IPS DF 4.7 (cell line): ENCODE measurements at regions not wholly inside any gene's neighbourhood (a gene's known extent, or its start where the extent isn't known, plus 50 kb on each side); places are given as distances from the start of the nearest gene placed in this dataset.

ENCODE experiments used
- DNase-seq: peaks from one replicate; pipeline ENCODE4 v3.0.0-alpha.2; 2013; ENCODE audit warnings: low spot score; ENCODE audit errors: extremely low read depth

DNA sequence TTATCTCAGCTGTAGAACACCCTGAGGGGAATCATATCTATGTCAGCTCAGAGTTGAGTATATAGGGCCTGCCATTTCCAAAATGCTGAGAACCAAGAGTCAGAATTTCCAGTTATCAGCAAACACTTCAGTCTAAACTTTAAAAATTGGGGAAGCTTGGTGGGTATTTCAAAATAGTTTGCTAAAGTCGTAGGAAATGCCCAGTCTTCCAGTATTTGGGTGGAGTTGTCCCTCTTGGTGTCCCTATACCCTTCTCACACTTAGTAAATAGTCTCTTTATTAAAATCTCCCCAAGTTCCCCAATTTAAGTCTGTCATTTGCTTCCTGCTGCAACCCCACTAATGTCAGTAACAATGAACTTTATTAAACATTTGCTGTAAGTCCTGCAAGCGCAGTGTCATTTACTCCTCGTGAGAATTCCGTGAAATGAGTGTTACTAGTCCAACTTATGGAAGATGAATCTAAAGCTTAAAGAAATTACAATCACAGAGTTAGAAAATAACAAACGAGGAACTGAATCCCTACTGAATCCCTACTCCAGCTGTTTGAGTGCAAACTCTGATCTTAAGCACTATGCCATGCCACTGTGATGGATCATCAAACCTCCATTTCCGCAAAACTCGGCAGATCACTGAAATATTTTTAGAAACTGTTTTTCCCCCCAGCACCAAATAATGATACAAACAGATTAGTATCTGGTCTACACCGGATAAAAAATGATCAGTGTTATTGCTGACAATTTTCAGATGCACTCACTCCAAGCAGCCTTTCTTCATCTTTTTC is 341.7 kb upstream of the PROK2 start:
- DNase-seq = no peak

- DNase-seq = no peak
These were observed 339.0 kb upstream of the PROK2 start for GRCh38 chr3:72123908-72124441.

DNA sequence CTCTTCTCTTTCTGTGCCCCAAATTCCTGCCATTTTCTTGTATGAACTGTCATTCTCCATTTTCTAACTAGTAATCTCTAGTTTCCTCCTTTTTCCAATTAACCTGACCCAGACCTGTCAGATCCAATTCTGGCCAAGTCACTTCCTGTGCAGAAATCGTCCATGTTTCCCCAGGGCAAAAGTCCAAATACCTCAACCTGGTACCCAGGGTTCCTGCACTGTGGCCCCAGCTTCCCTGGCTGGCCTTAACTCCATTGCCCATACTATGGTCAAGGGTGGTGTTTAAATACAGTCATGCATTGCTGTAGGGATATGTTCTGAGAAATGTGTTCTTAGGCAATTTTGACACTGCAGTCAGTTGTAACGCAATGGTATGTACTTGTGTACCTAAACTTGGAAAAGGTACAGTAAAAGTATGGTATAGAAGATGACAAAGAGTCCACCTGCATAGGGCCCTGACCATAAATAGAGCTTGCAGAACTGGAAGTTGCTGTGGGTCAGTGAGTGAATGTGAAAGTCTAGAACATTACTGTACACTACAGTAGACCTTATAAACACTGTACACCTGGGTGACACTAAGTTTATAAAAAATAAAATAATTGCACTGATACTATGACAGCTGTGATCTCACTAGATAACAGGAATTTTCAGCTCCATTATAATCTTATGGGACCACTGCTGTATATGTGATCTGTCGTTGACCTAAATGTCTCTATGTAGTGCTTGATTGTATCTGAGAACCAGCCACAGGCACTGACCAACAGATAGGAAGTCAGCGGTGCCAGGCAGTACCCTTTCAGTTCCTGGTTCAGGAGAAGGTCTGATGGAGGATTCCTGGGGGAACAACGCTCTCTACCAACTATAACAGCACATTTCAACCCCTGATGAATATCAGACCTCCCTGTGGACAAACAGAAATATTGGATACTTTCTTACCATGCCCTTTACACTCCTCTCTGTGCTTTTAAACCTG is 336.1 kb upstream of the PROK2 start:
- DNase-seq = no peak

DNA sequence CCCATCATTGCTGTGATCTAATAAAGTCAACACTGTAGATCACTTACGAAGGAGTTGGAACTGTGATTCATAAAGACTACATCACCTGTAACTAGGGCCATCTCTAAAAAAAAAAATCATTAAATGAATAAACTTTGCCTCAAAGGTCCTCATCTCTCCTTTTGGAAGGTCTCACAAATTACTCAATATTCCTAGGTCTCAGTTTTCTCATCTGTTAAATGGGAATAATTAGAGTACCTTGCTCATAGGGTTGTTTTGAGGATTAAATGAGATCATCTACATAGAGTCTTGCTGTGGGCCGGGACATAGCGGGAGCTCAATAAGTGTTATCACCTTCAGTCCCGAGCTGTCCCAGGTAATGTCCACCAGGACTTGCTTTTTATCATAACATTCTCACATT is 335.1 kb upstream of the PROK2 start:
- DNase-seq = no peak

DNA sequence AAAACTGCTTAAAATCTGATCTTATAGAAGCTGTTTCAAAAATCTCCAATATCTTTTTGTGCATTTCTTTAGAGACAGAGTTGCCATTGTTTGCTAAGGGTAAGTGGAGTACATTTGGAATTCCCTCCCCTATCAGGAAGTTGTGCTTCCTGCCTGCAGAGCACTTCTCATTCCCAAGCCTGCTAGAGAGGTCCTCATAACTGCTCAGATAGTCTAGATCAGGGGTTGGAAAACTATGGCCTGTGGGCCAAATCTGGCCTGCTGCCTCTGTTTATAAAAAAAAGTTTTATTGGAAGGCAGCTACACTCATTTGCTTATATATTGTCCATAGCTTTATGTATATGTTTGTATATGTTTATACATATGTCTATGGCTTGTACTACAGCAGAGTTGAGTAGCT is 333.7 kb upstream of the PROK2 start:
- DNase-seq = no peak

GRCh38 chr3:72116226-72116625 is 331.3 kb upstream of the PROK2 start:
- DNase-seq = no peak

DNA sequence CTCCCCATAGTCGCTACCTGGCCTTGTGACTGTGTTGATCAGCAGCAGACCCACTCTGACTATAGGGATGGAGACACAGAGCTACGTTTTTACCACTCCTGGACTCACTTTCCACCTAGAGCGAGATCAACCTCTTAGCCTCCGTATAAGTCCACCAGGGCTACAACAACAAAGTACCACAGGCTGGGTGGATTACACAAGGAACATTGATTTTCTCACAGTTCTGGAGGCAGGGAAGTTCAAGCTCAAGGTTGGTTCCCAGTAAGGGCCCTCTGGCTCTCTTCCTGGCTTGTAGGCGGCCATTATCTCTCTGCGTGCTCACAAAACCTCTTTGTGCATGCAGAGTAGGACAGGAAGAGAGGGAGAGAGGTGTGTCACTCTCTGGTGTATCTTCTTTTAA is 330.4 kb upstream of the PROK2 start:
- DNase-seq = no peak

GRCh38 chr3:72114773-72115172 is 329.8 kb upstream of the PROK2 start:
- no peak for DNase-seq

- DNase-seq = no peak
These were observed 329.0 kb upstream of the PROK2 start for GRCh38 chr3:72113964-72114363.

DNA sequence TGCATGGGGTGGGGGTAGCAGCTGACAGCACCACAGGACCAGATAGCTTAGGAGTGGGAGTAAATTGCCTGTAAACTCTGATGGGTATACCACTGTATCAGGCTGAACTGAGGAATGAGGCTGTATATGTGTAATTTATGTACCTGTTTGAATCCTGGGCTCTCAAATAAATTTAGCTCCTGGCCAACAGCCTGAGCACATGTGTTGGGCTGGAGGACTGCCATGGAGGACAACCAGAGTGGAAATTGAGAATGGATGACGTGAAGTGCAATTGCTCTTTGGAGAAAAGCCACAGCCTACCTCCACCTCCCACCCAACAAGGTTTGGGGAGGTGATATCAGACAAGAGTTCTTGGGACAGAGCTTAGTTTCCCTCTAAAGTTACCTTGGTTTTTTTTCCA is 328.6 kb upstream of the PROK2 start:
- DNase-seq = no peak

DNA sequence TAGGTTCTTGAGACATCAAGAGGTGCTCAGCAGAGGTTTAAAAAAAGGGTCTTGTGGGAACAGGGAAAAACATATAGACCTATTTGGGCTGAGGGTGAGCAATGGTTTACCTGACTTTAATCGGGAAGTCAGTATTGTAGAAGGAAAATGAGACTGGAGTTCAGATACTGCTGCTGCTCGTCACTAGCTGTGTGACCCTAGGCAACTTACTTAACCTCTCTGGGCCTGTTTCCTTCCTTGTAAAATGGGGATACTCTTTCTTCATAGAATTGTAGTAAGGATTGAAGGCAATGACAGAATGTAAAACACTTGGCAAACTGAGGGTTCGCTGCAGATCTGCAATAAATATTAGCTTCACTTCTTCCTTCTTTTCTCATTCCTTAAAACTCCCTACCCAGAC is 327.5 kb upstream of the PROK2 start:
- no peak for DNase-seq

- no peak for DNase-seq
These were observed 326.6 kb upstream of the PROK2 start for GRCh38 chr3:72111265-72112205.

- DNase-seq = no peak
These were observed 324.6 kb upstream of the PROK2 start for GRCh38 chr3:72109327-72110259.

DNA sequence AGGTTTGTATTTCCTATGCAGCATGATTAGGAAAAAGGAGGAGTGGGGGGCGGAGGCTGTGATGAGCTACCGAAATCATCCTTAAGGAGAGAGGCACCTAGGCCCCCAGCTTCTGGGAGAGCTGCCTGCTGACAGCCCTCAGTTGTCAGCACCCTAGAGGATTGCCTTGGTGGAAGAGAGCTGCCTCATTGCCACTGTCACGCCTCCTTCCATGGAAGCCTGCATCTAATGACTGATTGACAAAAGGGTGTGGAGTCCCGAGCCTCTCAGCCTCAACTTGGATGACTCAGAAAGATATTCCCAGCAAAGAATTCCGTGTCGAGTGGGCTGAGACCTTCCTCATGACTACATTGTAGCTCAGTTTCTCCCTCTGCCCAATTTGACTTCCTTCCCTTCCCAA is 320.4 kb upstream of the PROK2 start:
- no peak for DNase-seq

DNA sequence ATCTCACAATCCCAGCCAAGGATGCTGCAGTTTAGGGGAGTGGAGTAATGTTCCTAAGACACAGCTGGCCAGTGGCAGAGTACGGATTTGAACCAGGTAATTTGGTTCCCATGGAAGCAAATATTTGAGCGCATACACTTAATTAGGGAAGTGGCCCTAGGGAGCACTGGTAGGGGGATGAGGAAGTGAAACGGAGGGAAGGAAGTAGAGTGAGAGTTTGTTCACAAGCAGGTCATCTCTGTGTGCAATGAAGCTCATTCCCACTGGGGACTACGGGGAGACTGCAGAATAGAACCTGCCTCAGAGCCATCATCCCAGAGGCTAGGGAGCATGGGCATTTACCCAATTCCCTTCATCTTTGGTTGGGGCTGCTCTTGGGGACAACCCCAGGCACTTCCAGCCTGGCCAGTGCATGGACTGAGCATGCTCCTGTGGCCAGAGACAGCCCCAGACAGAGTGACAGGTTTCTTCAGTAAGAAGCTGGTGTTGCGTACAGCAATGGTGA is 317.2 kb upstream of the PROK2 start:
- no peak for DNase-seq

GRCh38 chr3:72101494-72101893 is 316.5 kb upstream of the PROK2 start:
- DNase-seq = no peak

GRCh38 chr3:72100601-72101187 is 315.7 kb upstream of the PROK2 start:
- DNase-seq = no peak

DNA sequence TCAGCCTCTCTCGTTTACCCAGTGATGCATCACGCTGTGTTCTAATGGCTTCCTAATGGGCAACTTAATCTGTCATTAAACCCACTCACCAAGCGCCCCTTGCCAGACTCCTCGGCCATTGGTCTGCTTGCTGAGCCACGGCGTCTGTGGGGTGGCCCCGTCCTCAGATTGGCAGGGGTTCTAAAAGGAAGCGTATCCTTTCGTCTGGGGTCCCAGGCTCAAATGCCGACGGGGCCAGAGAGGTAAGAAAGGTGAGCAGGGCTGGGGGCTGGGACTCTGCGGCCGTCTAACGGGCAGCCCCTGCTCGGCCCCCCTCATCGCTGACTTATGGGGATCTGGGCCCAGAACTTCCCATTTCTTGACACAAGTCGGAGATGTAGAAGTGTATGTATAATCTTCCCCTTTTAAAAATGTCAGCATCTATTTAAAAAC is 315.1 kb upstream of the PROK2 start:
- DNase-seq = no peak

DNA sequence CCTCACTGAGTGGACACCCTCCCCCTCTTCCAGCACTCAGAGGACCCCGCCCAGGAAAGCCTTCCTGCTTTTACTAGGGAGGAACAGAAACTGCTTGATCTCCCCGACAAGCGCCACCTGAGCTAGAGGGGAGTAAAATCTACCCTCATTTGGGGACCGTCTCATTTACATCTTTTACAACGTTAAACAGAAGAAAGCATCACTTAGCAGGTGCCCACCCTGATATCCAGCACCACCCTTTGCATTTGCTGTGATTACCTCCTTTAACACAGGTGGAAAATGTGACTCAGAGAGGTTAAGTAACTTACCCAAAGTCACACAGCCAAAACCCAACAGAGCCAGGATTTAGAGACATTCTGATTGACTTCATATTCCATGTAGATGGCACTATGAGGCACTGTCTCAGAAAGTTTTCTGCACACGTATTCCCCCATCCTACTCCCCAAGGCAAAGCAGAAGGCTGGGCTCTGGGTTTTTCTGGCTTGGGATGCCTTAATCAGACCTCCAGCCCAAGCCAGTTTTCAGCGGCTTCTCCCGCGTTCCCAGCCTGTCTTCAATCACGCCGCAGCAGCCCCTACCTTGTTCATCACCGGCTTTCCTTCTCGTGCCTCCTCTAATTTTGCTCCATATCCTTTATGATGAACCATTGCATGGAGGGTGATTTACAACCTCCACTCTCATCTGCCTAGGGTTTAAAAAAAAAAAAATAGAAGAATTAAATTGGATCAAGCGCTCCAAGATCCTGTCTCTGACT is 314.6 kb upstream of the PROK2 start:
- DNase-seq = no peak
